DOHH2 (cell line): ENCODE measurements at regions not wholly inside any gene's neighbourhood (a gene's known extent, or its start where the extent isn't known, plus 50 kb on each side); places are given as distances from the start of the nearest gene placed in this dataset.

Experiments
- H3F3A ChIP-seq: fragments of 200-600 bp; sonication (generic), shearing (Covaris generic); 2 replicates; pipeline ENCODE4 v1.6.0; 2016; ENCODE audit warnings: antibody characterized with exemption, mild to moderate bottlenecking; ENCODE audit not compliant: control insufficient read depth, insufficient read depth
- H3K27ac ChIP-seq: fragments of 200-600 bp; sonication (generic); 2 replicates; pipeline ENCODE4 v1.5.1; 2014; ENCODE audit warnings: low read depth, mild to moderate bottlenecking, low read length, moderate library complexity
- H3K27me3 ChIP-seq: fragments of 200-600 bp; sonication (generic); 2 replicates; pipeline ENCODE4 v1.6.1; 2014; ENCODE audit warnings: mild to moderate bottlenecking, low read length, mixed read lengths; ENCODE audit not compliant: control insufficient read depth
- H3K36me3 ChIP-seq: fragments of 200-600 bp; sonication (generic); 2 replicates; pipeline ENCODE4 v1.6.1; 2014; ENCODE audit warnings: mild to moderate bottlenecking, low read length, moderate library complexity, mixed read lengths; ENCODE audit not compliant: control insufficient read depth
- H3K4me1 ChIP-seq: fragments of 200-600 bp; sonication (generic); 2 replicates; pipeline ENCODE4 v1.6.1; 2014; ENCODE audit warnings: mild to moderate bottlenecking, low read length, mixed read lengths; ENCODE audit not compliant: control insufficient read depth
- H3K4me2 ChIP-seq: fragments of 200-600 bp; sonication (generic); 2 replicates; pipeline ENCODE4 v1.6.0; 2014; ENCODE audit warnings: mild to moderate bottlenecking, low read length, moderate library complexity
- H3K4me3 ChIP-seq: fragments of 200-600 bp; sonication (generic); 2 replicates; pipeline ENCODE4 v1.5.1; 2014; ENCODE audit warnings: mild to moderate bottlenecking, low read length, mixed read lengths
- H3K79me2 ChIP-seq: fragments of 200-600 bp; sonication (generic); 2 replicates; pipeline ENCODE4 v1.6.1; 2014; ENCODE audit warnings: mild to moderate bottlenecking, low read length, mixed read lengths; ENCODE audit not compliant: control insufficient read depth
- H3K9me2 ChIP-seq: fragments of 200-600 bp; sonication (generic); replicated peaks from 2 replicates; pipeline ENCODE4 v1.6.1; 2014; ENCODE audit warnings: mild to moderate bottlenecking, low read length, mixed read lengths; ENCODE audit not compliant: control insufficient read depth
- H3K9me3 ChIP-seq: fragments of 200-600 bp; sonication (generic); 2 replicates; pipeline ENCODE4 v1.6.1; 2014; ENCODE audit warnings: antibody characterized with exemption, low read length, mixed read lengths; ENCODE audit not compliant: control insufficient read depth, insufficient read depth
- H4K20me1 ChIP-seq: fragments of 200-600 bp; sonication (generic); 2 replicates; pipeline ENCODE4 v1.6.0; 2014; ENCODE audit warnings: low read depth, mild to moderate bottlenecking, antibody characterized with exemption, low read length, moderate library complexity; ENCODE audit not compliant: control insufficient read depth, insufficient read depth
- EZH2phosphoT487 ChIP-seq: fragments of 200-600 bp; sonication (generic); IDR thresholded peaks from 2 replicates; pipeline ENCODE4 v1.6.1; 2017; ENCODE audit warnings: borderline replicate concordance, mild to moderate bottlenecking, antibody characterized with exemption, low read length, moderate library complexity, mixed read lengths
- TF ChIP-seq, protein P1 (sequence below): fragments of 200-600 bp; sonication (generic); IDR thresholded peaks from one replicate; pipeline ENCODE4 v1.5.1; 2014; ENCODE audit warnings: antibody characterized with exemption, mild to moderate bottlenecking, low read depth, low read length; ENCODE audit not compliant: poor library complexity, severe bottlenecking

GRCh38 chr1:229024528-229025130 lies 246.3 kb upstream of the RAB4A start:
- Histone ChIP-seq H3K4me1 (peaks cover 10% of the 10 kb centered on the region), H3K36me3 (no peaks in the 10 kb centered on the region), H4K20me1 (no peaks in the 10 kb centered on the region), H3F3A (no peaks in the 10 kb centered on the region), H3K4me3 (no peak overlapping the region), H3K9me3 (no peaks in the 10 kb centered on the region), H3K27ac (no peak overlapping the region), H3K27me3 (no peaks in the 10 kb centered on the region), H3K9me2 (no peaks in the 10 kb centered on the region), H3K4me2 (no peak overlapping the region), H3K79me2 (no peaks in the 10 kb centered on the region)
- no peak for TF ChIP-seq EZH2phosphoT487
- TF ChIP-seq, protein P1, sequence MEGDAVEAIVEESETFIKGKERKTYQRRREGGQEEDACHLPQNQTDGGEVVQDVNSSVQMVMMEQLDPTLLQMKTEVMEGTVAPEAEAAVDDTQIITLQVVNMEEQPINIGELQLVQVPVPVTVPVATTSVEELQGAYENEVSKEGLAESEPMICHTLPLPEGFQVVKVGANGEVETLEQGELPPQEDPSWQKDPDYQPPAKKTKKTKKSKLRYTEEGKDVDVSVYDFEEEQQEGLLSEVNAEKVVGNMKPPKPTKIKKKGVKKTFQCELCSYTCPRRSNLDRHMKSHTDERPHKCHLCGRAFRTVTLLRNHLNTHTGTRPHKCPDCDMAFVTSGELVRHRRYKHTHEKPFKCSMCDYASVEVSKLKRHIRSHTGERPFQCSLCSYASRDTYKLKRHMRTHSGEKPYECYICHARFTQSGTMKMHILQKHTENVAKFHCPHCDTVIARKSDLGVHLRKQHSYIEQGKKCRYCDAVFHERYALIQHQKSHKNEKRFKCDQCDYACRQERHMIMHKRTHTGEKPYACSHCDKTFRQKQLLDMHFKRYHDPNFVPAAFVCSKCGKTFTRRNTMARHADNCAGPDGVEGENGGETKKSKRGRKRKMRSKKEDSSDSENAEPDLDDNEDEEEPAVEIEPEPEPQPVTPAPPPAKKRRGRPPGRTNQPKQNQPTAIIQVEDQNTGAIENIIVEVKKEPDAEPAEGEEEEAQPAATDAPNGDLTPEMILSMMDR, result no peak

DNA sequence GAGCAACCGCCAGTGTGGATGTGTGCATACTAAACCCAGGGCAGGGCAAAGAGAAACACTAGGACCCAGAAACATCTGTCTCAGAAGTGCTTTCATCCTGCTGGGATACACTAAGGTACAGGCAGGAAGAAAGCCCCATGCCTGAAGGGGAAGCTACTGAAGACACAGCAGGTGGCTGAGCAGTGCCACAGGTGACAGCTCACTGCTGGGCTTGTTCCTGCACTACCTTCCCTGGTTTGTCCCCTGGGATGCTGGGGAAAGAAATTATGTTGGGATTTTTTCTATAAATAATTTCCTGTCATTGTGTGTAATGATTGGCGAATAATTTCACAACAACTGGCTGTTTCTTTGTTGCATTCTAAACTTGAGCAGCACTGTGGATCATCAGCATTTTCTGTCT lies 245.3 kb upstream of the RAB4A start:
- Histone ChIP-seq H3K36me3 (no peaks in the 10 kb centered on the region), H3K27me3 (no peaks in the 10 kb centered on the region), H3K4me3 (no peak overlapping the region), H3K4me1 (peaks cover 10% of the 10 kb centered on the region), H3F3A (no peaks in the 10 kb centered on the region), H4K20me1 (no peaks in the 10 kb centered on the region), H3K4me2 (no peak overlapping the region), H3K79me2 (no peaks in the 10 kb centered on the region), H3K9me3 (no peaks in the 10 kb centered on the region), H3K27ac (no peak overlapping the region), H3K9me2 (no peaks in the 10 kb centered on the region)
- TF ChIP-seq EZH2phosphoT487, result no peak
- TF ChIP-seq, protein P1, result no peak

GRCh38 chr1:229027158-229027557 lies 243.8 kb upstream of the RAB4A start:
- H3K36me3 ChIP-seq, result no peaks in the 10 kb centered on the region
- H3F3A ChIP-seq, result no peaks in the 10 kb centered on the region
- H3K4me3 ChIP-seq, result no peak overlapping the region; the same call in 1 of the 2 replicates
- H3K27ac ChIP-seq, result no peak overlapping the region
- H3K4me2 ChIP-seq, result peak overlapping the region; percentile 46
- no peaks in the 10 kb centered on the region for H3K9me3 ChIP-seq
- TF ChIP-seq, protein P1, result no peak
- no peak for TF ChIP-seq EZH2phosphoT487
- H4K20me1 ChIP-seq, result no peaks in the 10 kb centered on the region
- no peaks in the 10 kb centered on the region for H3K9me2 ChIP-seq
- no peaks in the 10 kb centered on the region for H3K79me2 ChIP-seq
- H3K4me1 ChIP-seq, result peaks cover 10% of the 10 kb centered on the region
- H3K27me3 ChIP-seq, result no peaks in the 10 kb centered on the region
